RWPE2 (cell line): ENCODE measurements at regions not wholly inside any gene's neighbourhood (a gene's known extent, or its start where the extent isn't known, plus 50 kb on each side); places are given as distances from the start of the nearest gene placed in this dataset.
"Not testable (repeated sequence)": the region's sequence is repeated elsewhere in the genome, so short reads cannot be mapped to it uniquely, and the experiment has no call there.

ENCODE experiments used
- ATAC-seq: fragments of 200-7000 bp; cut with Tn5 transposase; 3 replicates; pipeline ENCODE4 v1.9.1; 2021; ENCODE audit warnings: low read depth
- DNase-seq: peaks from one replicate; pipeline ENCODE4 v3.0.0-alpha.2; 2020; ENCODE audit warnings: low spot score
- H3K27ac ChIP-seq: fragments of 450-650 bp; 2 replicates; pipeline ENCODE4 v1.5.1; 2017; ENCODE audit warnings: mild to moderate bottlenecking; ENCODE audit not compliant: poor library complexity, severe bottlenecking
- H3K27me3 ChIP-seq: fragments of 250-450 bp; sonication (Bioruptor Pico); 2 replicates; pipeline ENCODE4 v1.5.1; 2021; ENCODE audit warnings: mild to moderate bottlenecking, moderate library complexity; ENCODE audit not compliant: insufficient read depth, poor library complexity, severe bottlenecking
- H3K36me3 ChIP-seq: fragments of 250-450 bp; sonication (Bioruptor Pico); 2 replicates; pipeline ENCODE4 v1.5.1; 2020; ENCODE audit warnings: low read depth, mild to moderate bottlenecking, moderate library complexity
- H3K4me1 ChIP-seq: fragments of 250-450 bp; sonication (Bioruptor Pico); 2 replicates; pipeline ENCODE4 v1.5.1; 2021; ENCODE audit warnings: mild to moderate bottlenecking, moderate library complexity; ENCODE audit not compliant: insufficient read depth, poor library complexity, severe bottlenecking
- H3K4me3 ChIP-seq: fragments of 250-450 bp; sonication (Bioruptor Pico); 2 replicates; pipeline ENCODE4 v1.5.1; 2021; ENCODE audit warnings: mild to moderate bottlenecking, moderate library complexity; ENCODE audit not compliant: severe bottlenecking
- H3K9me3 ChIP-seq: fragments of 250-450 bp; sonication (Bioruptor Pico); 2 replicates; pipeline ENCODE4 v1.5.1; 2021; ENCODE audit warnings: mild to moderate bottlenecking, moderate library complexity; ENCODE audit not compliant: severe bottlenecking
- TF ChIP-seq, protein P1 (sequence below): fragments of 450-650 bp; IDR thresholded peaks from one replicate; pipeline ENCODE4 v1.5.1; 2017; ENCODE audit warnings: mild to moderate bottlenecking, moderate library complexity; ENCODE audit not compliant: poor library complexity, severe bottlenecking

GRCh38 chr2:207230261-207231105 is 64.7 kb upstream of the KLF7 start:
- no peaks in the 10 kb centered on the region for H3K36me3 ChIP-seq
- ATAC-seq (no peak), DNase-seq (no peak)
- no peak overlapping the region for H3K4me3 ChIP-seq
- TF ChIP-seq, protein P1, sequence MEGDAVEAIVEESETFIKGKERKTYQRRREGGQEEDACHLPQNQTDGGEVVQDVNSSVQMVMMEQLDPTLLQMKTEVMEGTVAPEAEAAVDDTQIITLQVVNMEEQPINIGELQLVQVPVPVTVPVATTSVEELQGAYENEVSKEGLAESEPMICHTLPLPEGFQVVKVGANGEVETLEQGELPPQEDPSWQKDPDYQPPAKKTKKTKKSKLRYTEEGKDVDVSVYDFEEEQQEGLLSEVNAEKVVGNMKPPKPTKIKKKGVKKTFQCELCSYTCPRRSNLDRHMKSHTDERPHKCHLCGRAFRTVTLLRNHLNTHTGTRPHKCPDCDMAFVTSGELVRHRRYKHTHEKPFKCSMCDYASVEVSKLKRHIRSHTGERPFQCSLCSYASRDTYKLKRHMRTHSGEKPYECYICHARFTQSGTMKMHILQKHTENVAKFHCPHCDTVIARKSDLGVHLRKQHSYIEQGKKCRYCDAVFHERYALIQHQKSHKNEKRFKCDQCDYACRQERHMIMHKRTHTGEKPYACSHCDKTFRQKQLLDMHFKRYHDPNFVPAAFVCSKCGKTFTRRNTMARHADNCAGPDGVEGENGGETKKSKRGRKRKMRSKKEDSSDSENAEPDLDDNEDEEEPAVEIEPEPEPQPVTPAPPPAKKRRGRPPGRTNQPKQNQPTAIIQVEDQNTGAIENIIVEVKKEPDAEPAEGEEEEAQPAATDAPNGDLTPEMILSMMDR: peak; percentile 34
- peaks cover 10% of the 10 kb centered on the region for H3K4me1 ChIP-seq
- H3K27ac ChIP-seq: no peak overlapping the region
- no peaks in the 10 kb centered on the region for H3K9me3 ChIP-seq
- H3K27me3 ChIP-seq: no peaks in the 10 kb centered on the region

GRCh38 chr2:207231106-207231865 is 65.5 kb upstream of the KLF7 start:
- TF ChIP-seq, protein P1: no peak
- Histone ChIP-seq H3K36me3 (no peaks in the 10 kb centered on the region), H3K4me1 (peaks cover 4% of the 10 kb centered on the region), H3K27ac (no peak overlapping the region), H3K9me3 (no peaks in the 10 kb centered on the region), H3K27me3 (no peaks in the 10 kb centered on the region), H3K4me3 (no peak overlapping the region)
- DNase-seq (no peak), ATAC-seq (no peak)

DNA sequence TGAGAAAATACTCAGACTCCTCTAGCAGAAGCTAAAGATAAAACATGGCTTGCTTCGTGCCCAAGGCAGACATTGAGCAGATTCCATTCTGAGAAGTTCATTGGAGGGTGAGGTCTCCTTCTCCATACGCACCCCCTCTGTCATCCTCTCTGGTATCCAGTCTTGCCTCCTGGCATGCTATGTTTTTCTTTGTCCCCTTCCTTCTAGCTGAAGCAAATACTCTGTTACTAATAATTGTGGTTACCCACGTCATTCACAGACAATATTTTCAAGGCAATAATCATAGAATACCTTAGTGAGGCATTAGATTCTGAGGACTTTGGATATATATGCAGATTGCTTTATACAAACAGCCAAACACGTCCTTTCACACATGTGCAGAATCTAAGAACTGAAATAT is 66.2 kb upstream of the KLF7 start:
- no peaks in the 10 kb centered on the region for H3K9me3 ChIP-seq
- H3K36me3 ChIP-seq: no peaks in the 10 kb centered on the region
- no peak overlapping the region for H3K27ac ChIP-seq
- DNase-seq: no peak
- ATAC-seq: no peak
- TF ChIP-seq, protein P1: no peak
- no peak overlapping the region for H3K4me3 ChIP-seq
- H3K27me3 ChIP-seq: no peaks in the 10 kb centered on the region
- H3K4me1 ChIP-seq: no peaks in the 10 kb centered on the region

- H3K4me3 ChIP-seq, H3K9me3 ChIP-seq, H3K27me3 ChIP-seq, H3K36me3 ChIP-seq, H3K27ac ChIP-seq, H3K4me1 ChIP-seq, DNase-seq, ATAC-seq: not testable (repeated sequence)
Observed at GRCh38 chr2:207233141-207233540, 67.4 kb upstream of the KLF7 start.

DNA sequence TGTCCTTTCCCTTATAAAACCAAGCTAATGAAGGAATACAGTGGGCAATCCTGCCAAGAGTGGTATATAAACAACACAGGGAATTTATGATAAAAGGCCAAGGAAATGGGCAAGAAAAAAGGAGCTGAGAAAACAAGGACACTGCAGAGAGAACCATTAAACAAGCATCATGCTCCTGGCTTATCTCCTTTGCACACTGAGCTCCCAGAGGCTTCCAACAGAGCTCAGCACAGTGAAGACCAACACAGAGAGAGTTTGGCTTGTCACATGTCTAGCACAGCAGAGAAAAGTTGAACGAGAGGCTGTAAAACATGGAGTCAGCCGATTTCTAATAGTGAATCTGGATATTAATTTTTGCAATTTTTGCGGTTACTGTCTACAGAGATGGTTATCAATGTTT is 68.0 kb upstream of the KLF7 start:
- Histone ChIP-seq H3K27me3 (no peaks in the 10 kb centered on the region), H3K4me1 (peaks cover 4% of the 10 kb centered on the region), H3K27ac (no peak overlapping the region), H3K4me3 (no peak overlapping the region), H3K36me3 (no peaks in the 10 kb centered on the region), H3K9me3 (no peaks in the 10 kb centered on the region)
- TF ChIP-seq, protein P1: no peak
- DNase-seq: no peak
- ATAC-seq: no peak
